PC-3 (cell line): ENCODE measurements at regions not wholly inside any gene's neighbourhood (a gene's known extent, or its start where the extent isn't known, plus 50 kb on each side); places are given as distances from the start of the nearest gene placed in this dataset.

ENCODE experiments used
- ATAC-seq: fragments of 200-7000 bp; cut with Tn5 transposase; 2 replicates; pipeline ENCODE4 v1.9.1; 2020; ENCODE audit warnings: mild to moderate bottlenecking, moderate library complexity
- BruUV-seq: library from RNA; stranded (reverse); fragments of 400-500 nt; replicated peaks from 2 replicates; lab custom pipeline; 2021; lab: Mats Ljungman, UMichigan
- CTCF ChIA-PET: fragments of 300-600 bp; sonication (Branson Sonifier 250); formaldehyde crosslinking; loops from one replicate; lab custom pipeline; 2022; ENCODE audit warnings: antibody characterized with exemption; lab: Charles Lee
- POLR2A ChIA-PET: fragments of 300-600 bp; sonication (Branson Sonifier 250); formaldehyde crosslinking; loops from one replicate; lab custom pipeline; 2022; ENCODE audit warnings: antibody characterized with exemption; ENCODE audit not compliant: unreplicated experiment; lab: Charles Lee
- DNase-seq: peaks from one replicate; pipeline ENCODE4 v3.0.0-alpha.2; 2015
- H2AFZ ChIP-seq: fragments of 300-600 bp; sonication (generic); 2 replicates; pipeline ENCODE4 v1.6.0; 2016; ENCODE audit warnings: antibody characterized with exemption, low read length
- H3F3A ChIP-seq: fragments of 300-600 bp; sonication (generic); one replicate; pipeline ENCODE4 v1.6.0; 2017; ENCODE audit warnings: antibody characterized with exemption, low read length, control low read depth, mild to moderate bottlenecking; ENCODE audit not compliant: unreplicated experiment
- H3K27ac ChIP-seq: fragments of 300-600 bp; sonication (generic); 2 replicates; pipeline ENCODE4 v1.5.1; 2016; ENCODE audit warnings: mild to moderate bottlenecking, low read length
- H3K27me3 ChIP-seq: fragments of 300-600 bp; sonication (generic); 2 replicates; pipeline ENCODE4 v1.6.1; 2016; ENCODE audit warnings: low read length, mixed read lengths
- H3K36me3 ChIP-seq: fragments of 300-600 bp; sonication (generic); 2 replicates; pipeline ENCODE4 v1.6.1; 2016; ENCODE audit warnings: low read depth, mixed run types, low read length, mixed read lengths
- H3K4me1 ChIP-seq: fragments of 300-600 bp; sonication (generic); 2 replicates; pipeline ENCODE4 v1.5.1; 2016; ENCODE audit warnings: low read length; ENCODE audit not compliant: insufficient read depth
- H3K4me2 ChIP-seq: fragments of 300-600 bp; sonication (generic); 2 replicates; pipeline ENCODE4 v1.6.0; 2016; ENCODE audit warnings: low read length
- H3K4me3 ChIP-seq: fragments of 300-600 bp; sonication (generic); 2 replicates; pipeline ENCODE4 v1.5.1; 2016; ENCODE audit warnings: mild to moderate bottlenecking, low read length, mixed read lengths
- H3K79me2 ChIP-seq: fragments of 300-600 bp; sonication (generic); 2 replicates; pipeline ENCODE4 v1.6.1; 2017; ENCODE audit warnings: low read length, mixed read lengths
- H3K9ac ChIP-seq: fragments of 300-600 bp; sonication (generic); 2 replicates; pipeline ENCODE4 v1.6.0; 2016; ENCODE audit warnings: mild to moderate bottlenecking, low read length
- H3K9me2 ChIP-seq: fragments of 300-600 bp; sonication (generic); replicated peaks from 2 replicates; pipeline ENCODE4 v1.6.1; 2016; ENCODE audit warnings: mixed run types, low read length, mixed read lengths
- H3K9me3 ChIP-seq: fragments of 300-600 bp; sonication (generic); 2 replicates; pipeline ENCODE4 v1.6.1; 2016; ENCODE audit warnings: low read length, mixed read lengths
- H4K20me1 ChIP-seq: fragments of 300-600 bp; sonication (generic); 2 replicates; pipeline ENCODE4 v1.6.1; 2016; ENCODE audit warnings: low read length, mixed read lengths
- CTCF ChIP-seq: fragments of 300-600 bp; sonication (generic); conservative IDR thresholded peaks from 2 replicates; pipeline ENCODE4 v1.5.1; 2017; ENCODE audit warnings: antibody characterized with exemption, low read depth, mild to moderate bottlenecking, low read length
- EZH2 ChIP-seq: fragments of 300-600 bp; sonication (generic); IDR thresholded peaks from one replicate; pipeline ENCODE4 v1.6.1; 2017; ENCODE audit warnings: antibody characterized with exemption, mild to moderate bottlenecking, low read length; ENCODE audit not compliant: unreplicated experiment
- EZH2phosphoT487 ChIP-seq: fragments of 300-600 bp; sonication (generic); IDR thresholded peaks from 2 replicates; pipeline ENCODE4 v1.6.1; 2018; ENCODE audit warnings: mild to moderate bottlenecking, antibody characterized with exemption, low read length, borderline replicate concordance
- intact Hi-C: fragments of 100-400 bp; cut with micrococcal nuclease; formaldehyde crosslinking; loops from 2 replicates; pipeline ENCODE4 v1.9.0; 2023

- ATAC-seq = no peak
- Histone ChIP-seq H3K9me2 (no peaks in the 10 kb centered on the region), H3F3A (no peaks in the 10 kb centered on the region), H3K27ac (no peak overlapping the region), H3K4me1 (no peaks in the 10 kb centered on the region), H3K4me3 (no peak overlapping the region), H3K9ac (no peak overlapping the region), H3K27me3 (peaks cover 25% of the 10 kb centered on the region), H4K20me1 (no peaks in the 10 kb centered on the region), H3K9me3 (no peaks in the 10 kb centered on the region), H3K79me2 (no peaks in the 10 kb centered on the region), H3K4me2 (no peak overlapping the region), H2AFZ (no peak overlapping the region), H3K36me3 (no peaks in the 10 kb centered on the region)
- ChIA-PET CTCF (no interaction called here), POLR2A (no interaction called here)
- TF ChIP-seq EZH2 = no peak
- TF ChIP-seq CTCF = no peak
- TF ChIP-seq EZH2phosphoT487 = no peak
- DNase-seq = no peak
- intact Hi-C loops = no loop called here
- no TSS peak for BruUV-seq
These were observed 427.9 kb upstream of the POU3F3 start for GRCh38 chr2:104425850-104426595.

GRCh38 chr2:104428155-104428554 lies 425.8 kb upstream of the POU3F3 start:
- H2AFZ ChIP-seq = no peak overlapping the region
- ATAC-seq (no peak), DNase-seq (no peak)
- no peak overlapping the region for H3K4me3 ChIP-seq
- no peaks in the 10 kb centered on the region for H3K9me3 ChIP-seq
- POLR2A ChIA-PET = no interaction called here
- H3F3A ChIP-seq = no peaks in the 10 kb centered on the region
- no peak overlapping the region for H3K27ac ChIP-seq
- H3K9me2 ChIP-seq = no peaks in the 10 kb centered on the region
- H3K4me1 ChIP-seq = no peaks in the 10 kb centered on the region
- H4K20me1 ChIP-seq = no peaks in the 10 kb centered on the region
- H3K27me3 ChIP-seq = peaks cover 45% of the 10 kb centered on the region
- intact Hi-C loops = no loop called here
- TF ChIP-seq EZH2 = no peak
- TF ChIP-seq EZH2phosphoT487 = no peak
- TF ChIP-seq CTCF = no peak
- CTCF ChIA-PET = no interaction called here
- no peaks in the 10 kb centered on the region for H3K79me2 ChIP-seq
- H3K9ac ChIP-seq = no peak overlapping the region
- no TSS peak for BruUV-seq
- no peak overlapping the region for H3K4me2 ChIP-seq
- H3K36me3 ChIP-seq = no peaks in the 10 kb centered on the region

- no peaks in the 10 kb centered on the region for H4K20me1 ChIP-seq
- no TSS peak for BruUV-seq
- no peak for DNase-seq
- intact Hi-C loops = no loop called here
- H3K9ac ChIP-seq = no peak overlapping the region
- H3K36me3 ChIP-seq = no peaks in the 10 kb centered on the region
- no peaks in the 10 kb centered on the region for H3K9me2 ChIP-seq
- H3K27ac ChIP-seq = no peak overlapping the region
- H2AFZ ChIP-seq = no peak overlapping the region
- ChIA-PET POLR2A (no interaction called here), CTCF (no interaction called here)
- H3K4me2 ChIP-seq = no peak overlapping the region
- H3K4me3 ChIP-seq = no peak overlapping the region
- H3K4me1 ChIP-seq = no peaks in the 10 kb centered on the region
- H3K9me3 ChIP-seq = no peaks in the 10 kb centered on the region
- peaks cover 52% of the 10 kb centered on the region for H3K27me3 ChIP-seq
- no peak for ATAC-seq
- H3F3A ChIP-seq = no peaks in the 10 kb centered on the region
- no peaks in the 10 kb centered on the region for H3K79me2 ChIP-seq
- TF ChIP-seq EZH2 (no peak), CTCF (no peak), EZH2phosphoT487 (no peak)
These were observed 424.1 kb upstream of the POU3F3 start for GRCh38 chr2:104429639-104430358.
